Activated CD8-positive, alpha-beta memory T cell treated with anti-CD3 and anti-CD28 coated beads for 36 hours (primary cell): ENCODE measurements at regions not wholly inside any gene's neighbourhood (a gene's known extent, or its start where the extent isn't known, plus 50 kb on each side); places are given as distances from the start of the nearest gene placed in this dataset.

ENCODE experiments used
- CTCF ChIA-PET: fragments of 350-600 bp; sonication (Branson Sonifier 250); formaldehyde crosslinking; loops from one replicate; lab custom pipeline; 2021; ENCODE audit warnings: antibody characterized with exemption; lab: Charles Lee
- POLR2A ChIA-PET: fragments of 350-600 bp; sonication (Branson Sonifier 250); formaldehyde crosslinking; loops from one replicate; lab custom pipeline; 2021; ENCODE audit warnings: antibody characterized with exemption; lab: Charles Lee

DNA sequence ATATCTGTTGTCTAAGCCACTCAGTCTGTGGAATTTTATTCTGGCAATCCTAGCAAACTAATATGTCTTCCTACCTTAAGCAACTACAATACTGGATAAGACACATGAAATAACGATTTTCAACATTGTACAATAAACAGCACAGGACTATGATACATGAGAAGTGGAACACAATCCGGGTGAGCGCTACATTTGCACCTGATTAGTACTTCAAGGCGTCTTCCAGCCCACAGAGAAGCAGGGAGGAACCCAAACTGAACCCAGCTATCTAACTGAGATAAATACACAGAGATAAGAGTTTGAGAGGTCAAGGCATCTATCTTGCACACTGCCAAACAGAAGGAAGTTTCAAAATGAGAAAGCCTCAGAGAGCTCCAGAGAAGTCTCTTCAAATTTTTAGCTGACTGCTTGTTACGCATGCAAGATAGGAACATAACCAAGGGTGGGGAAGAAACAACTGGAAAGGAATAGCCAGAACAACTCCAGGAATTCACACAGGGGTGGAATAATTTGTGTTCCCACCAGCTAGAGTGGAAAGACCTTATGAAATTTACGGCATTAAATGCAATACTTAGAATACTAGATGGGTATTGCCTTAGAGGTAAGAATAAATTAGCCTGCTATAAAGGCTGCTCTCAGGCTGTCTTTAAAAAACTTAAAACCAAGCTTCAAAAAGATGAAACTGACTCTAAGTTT lies 481.8 kb downstream of the MTRR start:
- POLR2A ChIA-PET, result no interaction called here

DNA sequence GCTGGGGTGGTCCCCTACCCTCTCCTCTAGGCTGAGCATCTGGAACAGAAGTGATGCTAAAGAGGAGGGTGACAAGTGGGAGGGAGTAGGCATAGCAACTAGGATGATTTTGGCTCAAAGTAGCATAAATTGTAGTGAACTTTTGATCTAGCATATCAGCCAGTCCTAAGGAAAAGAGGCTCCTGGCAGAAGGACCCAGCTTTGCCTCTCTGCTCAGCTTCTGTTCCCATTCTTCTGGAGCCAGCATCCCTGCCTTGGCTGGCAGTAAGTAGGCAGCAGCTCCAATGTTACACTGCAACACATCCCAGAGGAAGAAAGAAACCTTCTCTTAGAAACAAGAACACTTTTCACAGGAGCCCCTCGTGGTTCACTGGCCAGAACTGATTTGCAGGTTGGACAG lies 487.0 kb downstream of the MTRR start:
- ChIA-PET POLR2A (no interaction called here), CTCF (no interaction called here)

More for the DNA sequence above, 481.8 kb downstream of the MTRR start:
- CTCF ChIA-PET, result no interaction called here

GRCh38 chr5:8360012-8360411 lies 491.1 kb downstream of the MTRR start:
- POLR2A ChIA-PET, result no interaction called here
- CTCF ChIA-PET, result no interaction called here

- ChIA-PET CTCF (no interaction called here), POLR2A (no interaction called here)
These were observed 493.5 kb downstream of the MTRR start for GRCh38 chr5:8362495-8362894.

DNA sequence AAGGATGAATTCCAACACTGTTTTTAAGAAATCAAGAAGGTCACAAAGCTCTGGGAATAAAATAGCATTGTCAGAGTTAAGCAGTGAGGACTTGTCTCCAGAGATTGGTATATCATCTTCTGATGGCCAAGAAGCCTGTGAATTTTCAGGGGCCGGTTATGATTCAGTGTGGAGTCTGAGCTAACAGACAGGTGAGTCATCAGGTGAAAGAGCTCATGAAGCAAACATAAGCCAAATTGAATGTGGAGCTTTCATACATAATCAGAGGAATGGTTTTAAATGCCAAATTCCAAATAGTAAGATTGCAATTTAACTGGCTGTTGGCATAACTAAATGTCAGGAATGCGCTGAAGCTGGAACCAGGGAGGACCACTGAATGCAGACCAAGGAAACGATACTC lies 494.2 kb downstream of the MTRR start:
- ChIA-PET POLR2A (no interaction called here), CTCF (no interaction called here)

GRCh38 chr5:8366266-8366665 lies 497.3 kb downstream of the MTRR start:
- POLR2A ChIA-PET, result no interaction called here
- CTCF ChIA-PET, result no interaction called here

DNA sequence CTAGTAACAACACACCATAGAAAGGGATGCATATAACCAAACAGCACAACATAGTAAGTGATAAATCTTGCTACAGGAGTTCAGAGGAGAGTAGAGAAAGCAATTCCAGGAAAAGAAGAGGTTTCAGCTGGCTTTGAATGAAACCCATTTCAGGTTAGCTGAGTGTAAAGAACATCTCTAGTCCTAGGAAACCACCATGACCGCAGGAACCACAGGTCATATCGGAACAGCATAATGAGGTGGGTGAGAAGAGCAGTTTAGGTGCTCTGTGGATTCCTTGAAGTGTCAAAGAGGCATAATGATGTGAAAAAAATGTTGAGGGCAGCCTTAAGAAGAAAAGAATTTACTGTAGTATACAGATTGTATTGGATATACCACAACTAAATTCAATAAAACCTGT lies 507.5 kb downstream of the MTRR start:
- CTCF ChIA-PET, result no interaction called here
- POLR2A ChIA-PET, result no interaction called here

DNA sequence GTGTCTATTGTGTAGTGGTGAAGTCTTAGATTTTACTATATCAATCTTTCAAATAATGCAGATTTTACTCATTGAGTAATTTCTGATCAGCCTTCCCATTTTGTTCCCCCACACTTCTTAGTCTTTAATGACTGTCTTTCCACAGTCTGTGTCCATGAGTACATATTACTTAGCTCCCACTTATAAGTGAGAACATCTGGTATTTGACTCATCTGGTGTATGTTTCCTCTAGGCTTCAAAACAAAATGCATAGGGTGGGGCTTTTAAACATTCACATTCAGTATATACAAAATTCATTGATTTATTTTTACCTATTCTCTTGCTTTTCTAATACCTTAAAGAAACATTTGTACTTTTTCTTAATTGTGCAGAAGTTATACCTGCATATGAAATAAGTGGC lies 513.0 kb downstream of the MTRR start:
- ChIA-PET POLR2A (no interaction called here), CTCF (no interaction called here)

- CTCF ChIA-PET, result no interaction called here
- POLR2A ChIA-PET, result no interaction called here
These were observed 513.5 kb downstream of the MTRR start for GRCh38 chr5:8382456-8382855.

DNA sequence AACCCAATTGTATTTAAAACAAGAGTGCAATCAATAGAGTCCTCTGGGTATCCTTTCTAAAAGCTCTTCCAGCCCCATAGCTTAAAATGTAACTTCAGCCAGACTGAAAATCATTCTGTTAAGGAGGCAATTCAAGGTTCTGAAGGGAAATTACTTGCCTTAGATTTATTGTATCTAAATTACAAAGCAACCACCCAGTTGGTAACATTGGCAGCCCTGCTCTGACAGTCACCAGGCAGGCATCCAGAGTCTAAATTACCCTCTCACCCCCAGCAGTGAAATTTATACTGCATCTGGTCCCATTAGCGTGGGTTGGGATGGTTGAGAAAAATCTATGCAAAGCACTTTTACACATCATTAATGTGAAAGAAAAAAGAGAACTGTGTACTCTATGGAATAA lies 514.7 kb downstream of the MTRR start:
- POLR2A ChIA-PET, result no interaction called here
- CTCF ChIA-PET, result no interaction called here

DNA sequence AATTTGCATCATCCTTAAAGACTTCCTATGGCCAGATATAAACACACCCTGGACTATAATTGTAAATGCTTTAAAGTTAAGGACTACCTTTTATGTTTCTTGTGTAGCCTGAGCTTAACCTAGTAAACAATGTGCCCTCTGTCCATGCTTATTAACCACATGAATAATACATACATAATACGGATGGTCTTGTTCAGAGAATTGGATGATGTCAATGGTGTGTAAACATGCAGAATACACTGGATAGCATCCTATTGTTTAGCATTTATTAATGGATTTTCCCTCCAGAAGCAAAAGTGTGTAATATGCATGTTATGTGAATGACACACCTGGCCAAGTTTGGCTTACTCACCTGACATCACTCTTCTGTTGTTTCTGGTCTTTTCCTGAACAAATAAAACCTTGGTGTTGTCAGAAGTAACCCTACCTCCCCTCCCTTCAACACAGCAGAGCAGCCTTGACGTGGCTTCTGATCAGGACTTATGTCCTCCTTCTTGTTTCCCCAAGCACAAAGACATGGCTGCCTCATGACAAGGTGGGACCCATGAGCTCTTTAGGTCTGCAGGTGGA lies 517.9 kb downstream of the MTRR start:
- ChIA-PET POLR2A (no interaction called here), CTCF (no interaction called here)

- ChIA-PET POLR2A (no interaction called here), CTCF (no interaction called here)
These were observed 523.0 kb downstream of the MTRR start for GRCh38 chr5:8391911-8392310.

DNA sequence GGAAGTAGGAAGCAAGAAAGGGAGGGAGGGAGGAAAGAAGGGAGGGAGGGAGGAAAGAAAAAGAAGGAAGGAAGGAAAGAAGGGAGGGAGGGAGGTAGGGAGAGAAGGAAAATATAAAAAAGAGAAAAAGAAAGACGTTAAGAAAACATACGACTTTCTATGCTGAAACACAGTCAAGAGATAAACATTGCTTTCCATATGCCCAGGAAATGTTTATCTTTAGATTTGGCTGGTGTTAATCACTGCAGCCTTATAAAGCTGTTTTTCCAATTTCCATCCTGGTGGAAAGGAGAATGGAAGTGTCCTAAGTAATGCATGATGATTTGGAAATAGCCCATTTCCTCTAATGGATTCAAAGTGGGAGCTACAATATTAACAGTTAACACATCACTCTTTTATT lies 524.3 kb downstream of the MTRR start:
- ChIA-PET POLR2A (no interaction called here), CTCF (no interaction called here)

DNA sequence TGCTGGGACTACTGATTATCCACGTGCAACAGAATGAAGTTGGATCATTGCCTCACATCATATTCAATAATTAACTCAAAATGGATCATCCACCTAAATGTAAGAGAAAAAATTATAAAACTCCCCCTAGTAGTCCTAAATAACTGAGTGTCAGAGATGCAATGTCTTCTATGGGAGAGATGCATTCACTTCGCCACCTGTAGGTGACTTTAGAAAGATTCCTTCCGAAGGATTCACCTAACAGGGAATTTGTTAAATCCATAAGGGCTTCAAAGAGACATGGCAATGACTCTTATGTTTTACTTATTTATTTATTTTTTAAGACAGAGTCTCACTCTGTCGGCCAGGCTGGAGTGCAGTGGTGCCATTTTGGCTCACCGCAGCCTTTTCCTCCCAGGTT lies 526.0 kb downstream of the MTRR start:
- POLR2A ChIA-PET, result no interaction called here
- CTCF ChIA-PET, result no interaction called here

- ChIA-PET CTCF (no interaction called here), POLR2A (no interaction called here)
These were observed 527.3 kb downstream of the MTRR start for GRCh38 chr5:8396246-8396645.

GRCh38 chr5:8396756-8397155 lies 527.8 kb downstream of the MTRR start:
- POLR2A ChIA-PET, result no interaction called here
- CTCF ChIA-PET, result no interaction called here

GRCh38 chr5:8399471-8399870 lies 530.5 kb downstream of the MTRR start:
- CTCF ChIA-PET, result no interaction called here

DNA sequence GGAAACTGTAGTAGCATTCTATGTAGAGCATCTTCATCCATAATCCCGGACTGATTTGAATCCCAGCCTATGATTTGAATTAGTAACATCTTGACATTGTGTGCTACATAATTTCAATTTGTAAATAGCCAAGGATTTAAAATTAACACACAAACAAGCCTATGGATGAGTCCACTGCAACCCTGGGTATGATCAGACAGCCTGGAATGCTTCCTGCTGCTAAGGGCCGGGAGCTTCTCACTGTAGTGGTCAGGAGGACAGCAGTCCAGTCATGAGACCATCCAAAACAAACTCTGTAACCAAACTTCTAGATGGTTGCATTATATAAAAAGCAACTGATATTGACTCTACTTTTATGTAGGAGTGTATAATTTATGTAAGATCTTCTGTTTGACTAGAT lies 539.3 kb downstream of the MTRR start:
- ChIA-PET POLR2A (no interaction called here), CTCF (no interaction called here)

More at GRCh38 chr5:8399471-8399870, 530.5 kb downstream of the MTRR start:
- POLR2A ChIA-PET, result no interaction called here

DNA sequence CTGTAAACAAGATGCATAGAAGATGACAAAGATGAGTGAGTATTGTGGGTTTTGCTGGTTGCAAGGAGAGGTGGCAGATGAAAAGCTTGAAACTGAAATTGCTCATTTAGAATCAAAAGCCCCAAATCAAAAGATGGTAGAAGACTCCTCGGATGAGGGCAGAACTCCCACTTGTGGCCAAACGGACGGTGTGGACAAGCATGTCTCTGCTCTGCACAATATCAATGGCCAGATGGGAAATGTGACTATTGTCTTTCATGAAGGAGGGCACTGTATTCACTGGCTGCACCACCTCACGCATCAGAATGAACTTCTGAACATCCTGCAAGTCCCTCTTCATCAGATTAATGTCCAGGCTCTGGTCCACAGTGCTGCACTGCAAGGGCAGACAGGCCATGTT lies 541.7 kb downstream of the MTRR start:
- CTCF ChIA-PET, result no interaction called here
- POLR2A ChIA-PET, result no interaction called here

DNA sequence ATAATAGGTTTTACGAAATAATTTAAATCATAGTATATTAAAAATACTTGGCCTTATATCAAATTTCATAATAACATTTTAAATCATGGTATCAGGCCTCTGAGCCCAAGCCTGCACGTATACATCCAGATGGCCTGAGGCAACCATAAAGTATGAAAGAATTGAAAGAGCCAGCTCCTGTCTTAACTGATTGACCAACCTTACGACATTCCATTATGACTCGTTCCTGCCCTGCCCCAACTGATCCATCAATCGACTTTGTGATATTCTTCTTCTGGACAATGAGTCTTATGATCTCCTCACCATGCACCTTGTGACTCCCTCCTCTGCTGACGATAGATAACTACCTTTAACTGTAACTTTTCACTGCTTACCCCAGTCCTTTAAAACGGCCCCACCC lies 545.0 kb downstream of the MTRR start:
- ChIA-PET POLR2A (no interaction called here), CTCF (no interaction called here)

DNA sequence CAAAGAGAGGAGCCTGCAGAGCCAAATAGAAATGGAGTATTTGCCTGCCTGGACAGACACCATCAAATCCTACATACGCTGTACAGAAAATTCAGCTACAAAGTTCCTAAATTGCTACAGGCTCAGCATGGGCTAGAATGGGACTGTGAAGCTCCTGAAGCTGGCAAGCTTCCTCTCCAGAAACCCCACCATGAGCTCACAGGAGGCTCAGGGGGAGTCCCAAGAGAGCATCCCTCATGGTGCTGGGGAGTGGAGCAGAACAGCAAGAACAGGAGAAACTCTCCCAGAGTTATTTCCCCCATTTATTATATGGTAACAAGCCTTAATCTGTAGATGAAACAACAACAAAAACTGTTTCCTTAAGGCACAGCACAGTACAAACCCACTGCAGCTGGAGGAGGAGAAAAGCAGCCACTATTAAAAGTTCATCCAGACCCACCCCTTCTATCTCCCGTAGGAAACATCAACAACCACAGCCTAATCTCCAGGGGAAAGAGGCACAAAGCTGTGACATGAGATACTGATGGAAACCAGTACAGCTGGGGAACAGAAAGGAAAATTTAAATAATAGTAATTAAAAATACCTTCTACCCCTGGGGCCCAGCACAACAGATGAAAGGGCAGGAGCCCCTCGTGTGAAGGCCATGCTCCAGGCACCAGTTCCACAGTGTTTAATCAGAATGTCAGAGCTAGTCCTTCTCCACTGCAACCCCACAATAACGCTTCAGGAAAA lies 548.5 kb downstream of the MTRR start:
- CTCF ChIA-PET, result no interaction called here
- POLR2A ChIA-PET, result no interaction called here
